ENCODE measurements at regions not wholly inside any gene's neighbourhood (a gene's known extent, or its start where the extent isn't known, plus 50 kb on each side); places are given as distances from the start of the nearest gene placed in this dataset.
"Not testable (repeated sequence)": the region's sequence is repeated elsewhere in the genome, so short reads cannot be mapped to it uniquely, and the experiment has no call there.

DNA sequence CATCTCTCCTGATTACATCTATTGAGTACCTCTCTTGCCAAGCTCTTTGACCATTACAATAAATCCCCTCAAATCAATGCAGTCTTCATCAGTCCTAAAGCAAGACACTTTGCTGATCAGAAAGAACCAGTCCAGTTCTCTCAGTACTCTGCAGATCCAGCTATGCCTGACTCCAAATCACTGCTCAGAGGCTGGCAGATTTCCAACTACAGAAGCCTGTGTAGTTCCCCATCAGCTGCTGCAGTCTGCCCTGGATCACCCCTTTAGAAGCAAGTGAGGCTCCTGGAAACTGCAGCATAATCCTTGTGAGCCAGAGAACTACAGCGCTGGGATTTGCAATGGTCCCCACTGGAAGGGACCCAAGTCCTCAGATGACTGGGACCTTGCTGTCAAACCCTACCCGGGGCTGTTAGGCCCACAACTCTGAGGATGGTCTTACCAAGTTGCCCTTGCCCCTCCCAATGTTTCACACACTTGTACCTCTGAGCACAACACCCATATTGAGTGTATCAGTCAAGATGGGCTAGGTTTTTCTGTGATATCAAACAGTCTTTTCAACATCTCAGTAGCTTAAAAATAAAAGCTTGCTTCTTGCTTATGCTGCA is 81.9 kb upstream of the TOPAZ1 start:
- no peak for DNase-seq

DNA sequence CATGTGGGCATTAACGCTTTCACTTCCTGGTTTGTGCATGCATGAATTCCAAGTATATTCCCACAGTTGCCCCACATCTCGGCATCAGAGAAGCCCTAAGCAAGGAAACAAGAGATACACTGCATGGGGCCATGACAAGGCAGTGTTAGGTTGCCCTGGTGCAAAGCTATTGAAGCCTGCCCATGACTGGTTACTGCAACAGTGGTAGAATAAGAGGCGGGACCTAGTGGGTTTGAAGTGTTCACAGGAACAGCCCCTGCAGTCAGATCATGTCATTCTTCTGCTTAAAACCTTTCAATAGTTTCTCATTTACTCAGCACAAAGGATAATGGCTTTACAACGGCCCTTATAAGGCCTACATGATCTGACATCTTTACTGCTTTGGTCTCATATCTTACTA is 80.9 kb upstream of the TOPAZ1 start:
- DNase-seq, result no peak

DNA sequence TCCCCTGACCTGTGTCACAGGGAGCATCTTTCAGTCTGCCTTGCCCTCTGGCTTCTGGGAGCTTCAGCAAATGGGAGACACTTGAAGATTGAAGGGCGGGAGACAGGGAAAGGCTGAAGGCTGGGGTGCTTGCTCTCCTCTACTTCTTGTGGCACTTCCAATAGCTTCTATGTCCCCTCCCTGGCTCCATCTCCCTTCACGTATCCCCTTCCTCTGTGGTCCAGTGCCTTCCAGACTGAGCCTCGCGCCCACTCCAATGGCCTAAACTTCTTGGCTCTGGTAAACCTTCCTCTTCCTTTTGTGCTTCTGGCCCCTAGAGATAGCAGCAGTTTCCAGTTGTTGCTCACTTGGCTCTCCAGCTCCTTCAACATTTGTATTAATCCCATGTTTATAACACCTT is 69.8 kb upstream of the TOPAZ1 start:
- no peak for DNase-seq

DNA sequence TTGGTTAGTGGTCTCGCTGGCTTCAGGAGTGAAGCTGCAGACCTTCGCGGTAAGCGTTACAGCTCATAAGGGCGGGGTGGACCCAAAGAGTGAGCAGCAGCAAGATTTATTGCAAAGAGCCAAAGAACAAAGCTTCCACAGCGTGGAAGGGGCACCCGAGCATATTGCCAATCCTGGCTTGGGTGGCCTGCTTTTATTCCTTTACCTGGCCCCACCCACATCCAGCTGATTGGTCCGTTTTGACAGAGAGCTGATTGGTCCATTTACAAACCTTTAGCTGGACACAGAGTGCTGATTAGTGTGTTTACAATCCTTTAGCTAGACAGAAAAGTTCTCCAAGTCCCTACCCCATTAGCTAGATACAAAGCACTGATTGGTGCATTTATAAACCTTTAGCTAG is 69.0 kb upstream of the TOPAZ1 start:
- DNase-seq, result not testable (repeated sequence)

DNA sequence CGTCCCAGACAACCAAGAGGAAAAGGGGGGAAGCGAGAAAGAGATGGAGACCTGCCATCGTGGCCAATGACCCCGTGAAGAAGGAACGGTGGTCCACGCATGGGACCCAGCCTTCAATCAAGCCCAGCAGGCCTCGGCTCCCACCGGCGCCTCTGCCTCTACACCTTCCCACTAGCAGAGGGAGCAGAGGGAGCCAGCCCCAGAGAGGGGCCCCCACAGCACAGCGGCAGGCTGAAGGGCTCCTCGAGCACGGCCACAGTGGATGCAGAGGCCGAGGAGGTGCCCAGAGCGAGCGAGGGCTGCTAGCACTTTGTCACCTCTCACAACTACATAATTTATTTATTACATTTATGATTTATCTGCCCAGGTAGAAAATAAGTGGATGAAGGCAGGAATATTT is 68.4 kb upstream of the TOPAZ1 start:
- DNase-seq, result no peak

DNA sequence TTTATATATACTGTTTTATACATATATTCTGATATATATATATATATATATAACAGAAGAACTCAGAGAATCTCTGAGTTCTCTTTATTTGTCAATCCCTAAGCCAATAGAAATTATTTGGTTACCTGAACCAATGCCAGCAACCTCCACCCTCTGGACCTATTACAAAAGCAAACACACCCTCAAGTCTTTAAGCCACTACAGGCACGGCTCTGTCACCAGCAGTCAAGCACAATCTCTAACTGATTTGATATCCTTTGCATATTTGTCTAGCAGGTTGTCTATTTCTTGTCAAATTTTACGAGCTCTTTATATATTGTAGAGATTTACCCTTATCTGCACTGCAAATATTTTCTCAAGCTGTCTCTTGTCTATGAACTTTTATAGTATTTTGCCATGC is 66.6 kb upstream of the TOPAZ1 start:
- DNase-seq, result no peak

DNA sequence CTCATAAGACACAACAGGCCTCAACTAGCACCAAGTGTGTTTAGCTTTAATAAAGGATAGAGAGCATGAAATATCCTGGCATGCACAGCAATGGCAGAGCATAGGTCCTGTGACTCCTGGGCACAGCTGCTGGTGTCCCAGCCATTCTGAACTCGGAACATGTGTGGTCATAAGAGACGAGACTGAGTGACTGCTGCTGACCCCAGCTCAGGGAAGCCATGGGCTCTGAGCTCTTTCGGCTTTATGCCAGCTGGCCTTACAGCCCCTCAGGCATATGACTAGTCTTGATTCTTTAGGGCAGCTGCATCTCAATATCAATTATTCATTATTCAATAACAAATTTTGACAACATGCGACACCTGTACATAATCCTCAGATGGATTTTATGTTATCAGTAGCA is 62.4 kb upstream of the TOPAZ1 start:
- no peak for DNase-seq

DNA sequence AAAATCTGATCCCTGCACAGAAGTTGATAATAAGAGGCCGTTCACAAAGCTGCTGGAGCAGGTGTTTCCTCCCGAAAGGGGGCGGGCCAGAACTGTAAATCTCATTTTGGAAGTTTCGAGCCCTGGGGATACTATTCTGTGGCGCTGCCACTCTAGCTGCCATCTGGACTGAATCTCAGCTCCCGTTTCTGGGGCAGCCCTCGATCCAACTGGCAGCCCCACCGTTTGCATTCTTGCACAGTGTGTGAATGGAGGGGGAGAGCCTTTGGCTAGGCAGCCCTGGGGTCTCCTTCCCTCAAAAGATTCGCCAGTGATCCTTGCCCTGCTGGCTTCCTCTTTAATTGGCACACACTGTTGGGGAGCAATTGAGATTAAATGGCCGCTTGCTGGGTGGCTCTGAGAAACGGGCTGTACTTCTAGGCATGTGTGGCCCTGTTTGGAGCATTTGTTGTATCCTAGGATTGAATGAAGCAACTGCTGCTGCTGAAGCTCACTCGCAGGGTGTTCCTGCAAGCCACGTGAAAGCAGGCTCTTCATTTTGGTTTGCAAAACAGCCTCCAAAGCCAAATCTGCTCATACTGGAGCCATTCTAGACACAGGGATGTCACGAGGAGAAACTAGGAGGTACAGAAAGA is 57.2 kb upstream of the TOPAZ1 start:
- peak; percentile 89 for DNase-seq

DNA sequence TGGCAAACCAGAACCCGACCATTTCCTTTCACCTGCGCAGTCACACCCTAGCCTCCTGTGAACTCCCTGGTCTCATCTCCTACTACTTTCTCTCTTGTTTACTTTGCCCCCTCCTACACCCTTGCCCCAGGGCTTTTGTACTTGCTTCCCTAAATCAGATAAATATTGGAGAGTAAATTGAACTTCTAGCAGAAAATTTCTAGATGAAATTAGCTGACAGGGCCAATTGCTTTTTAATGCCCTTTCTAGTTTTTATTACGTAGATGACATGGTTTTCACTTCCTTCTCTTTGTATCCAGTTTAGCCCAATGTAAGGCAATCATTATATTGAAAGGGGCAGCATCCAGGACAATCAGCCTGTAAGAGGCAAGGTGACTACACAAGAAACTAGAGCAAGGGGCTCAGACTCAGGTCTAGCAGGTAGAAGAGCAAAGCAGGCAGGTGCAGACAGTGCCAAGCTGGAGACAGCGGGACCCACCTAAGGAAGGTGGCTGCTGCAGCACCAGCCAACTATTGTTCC is 56.2 kb upstream of the TOPAZ1 start:
- peak; percentile 63 for DNase-seq

DNA sequence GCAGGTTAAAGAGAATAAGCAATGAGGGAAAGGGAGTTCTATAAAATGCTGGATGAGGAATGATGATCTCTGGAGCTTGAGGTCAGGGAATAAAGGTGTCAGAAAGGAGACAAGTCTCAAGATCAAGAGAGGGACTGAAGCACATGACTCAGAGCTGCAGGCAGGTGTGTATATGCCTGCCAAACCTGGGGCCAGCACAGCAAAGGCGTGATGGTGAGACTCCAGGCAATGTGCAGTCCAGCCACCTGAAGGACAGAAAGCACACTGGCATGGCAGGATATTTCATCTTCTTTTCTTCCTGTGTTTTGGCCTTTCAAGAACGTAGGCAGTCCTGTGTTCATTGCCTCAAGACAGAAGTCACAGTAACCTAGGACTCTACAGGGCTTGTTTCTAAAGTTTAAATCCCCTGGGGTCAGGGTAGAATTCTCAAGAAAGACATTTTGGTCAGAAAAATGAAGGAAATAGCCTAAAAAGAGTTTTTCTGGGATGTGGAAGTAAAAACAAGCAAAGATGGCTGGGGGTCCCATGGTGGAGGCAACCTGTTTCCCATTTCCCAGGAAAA is 55.5 kb upstream of the TOPAZ1 start:
- peak; percentile 70 for DNase-seq

DNA sequence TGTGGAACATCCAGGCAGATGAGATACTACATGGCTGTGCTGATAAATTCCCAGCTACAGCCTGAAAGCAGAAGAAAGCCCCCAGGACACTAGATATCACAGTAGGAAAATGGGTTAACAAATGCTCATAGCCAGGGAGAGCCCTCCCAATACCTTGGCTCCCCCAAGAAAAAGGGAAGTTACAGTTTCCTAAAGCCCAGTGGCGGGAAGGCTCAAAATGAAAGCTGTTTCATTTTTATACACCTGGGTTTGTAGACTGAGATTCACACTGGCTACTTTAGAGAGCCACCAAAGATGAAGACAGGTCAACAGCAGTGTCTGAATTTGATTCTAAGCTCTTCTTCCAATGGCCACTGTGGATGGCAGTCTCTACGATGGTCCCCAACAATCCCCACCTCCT is 55.0 kb upstream of the TOPAZ1 start:
- peak; percentile 60 for DNase-seq

Measured in RPMI8226 (cell line).